Panc1 (cell line): ENCODE measurements at regions not wholly inside any gene's neighbourhood (a gene's known extent, or its start where the extent isn't known, plus 50 kb on each side); places are given as distances from the start of the nearest gene placed in this dataset.

Experiments used
- ATAC-seq: fragments of 200-7000 bp; cut with Tn5 transposase; 2 replicates; pipeline ENCODE4 v1.9.1; 2020; ENCODE audit warnings: mild to moderate bottlenecking, moderate library complexity
- BruUV-seq: library from RNA; stranded (reverse); fragments of 400-500 nt; replicated peaks from 2 replicates; lab custom pipeline; 2021; lab: Mats Ljungman, UMichigan
- CTCF ChIA-PET: fragments of 300-600 bp; sonication (Branson Sonifier 250); formaldehyde crosslinking; loops from one replicate; lab custom pipeline; 2022; ENCODE audit warnings: antibody characterized with exemption; lab: Charles Lee
- POLR2A ChIA-PET: fragments of 300-600 bp; sonication (Branson Sonifier 250); formaldehyde crosslinking; loops from one replicate; lab custom pipeline; 2022; ENCODE audit warnings: antibody characterized with exemption; lab: Charles Lee
- DNase-seq: peaks from one replicate; pipeline ENCODE4 v3.0.0-alpha.2; 2010; ENCODE audit warnings: low read depth, low spot score
- H3K27ac ChIP-seq: 2 replicates; pipeline ENCODE4 v1.5.1; 2011; ENCODE audit warnings: mild to moderate bottlenecking, low read length, inconsistent platforms
- H3K27me3 ChIP-seq: fragments of 200-500 bp; sonication (Bioruptor generic); 2 replicates; pipeline ENCODE4 v1.6.0; 2014; ENCODE audit warnings: low read length, inconsistent platforms; ENCODE audit not compliant: control insufficient read depth, insufficient read depth
- H3K36me3 ChIP-seq: fragments of 200-500 bp; sonication (Bioruptor generic); 2 replicates; pipeline ENCODE4 v1.5.1; 2014; ENCODE audit warnings: inconsistent platforms, mild to moderate bottlenecking, low read length, moderate library complexity; ENCODE audit not compliant: control insufficient read depth, insufficient read depth
- H3K4me1 ChIP-seq: 2 replicates; pipeline ENCODE4 v1.5.1; 2011; ENCODE audit warnings: inconsistent platforms, mild to moderate bottlenecking, low read length, moderate library complexity; ENCODE audit not compliant: control insufficient read depth, insufficient read depth
- H3K4me3 ChIP-seq, 2 experiments: 2 replicates each; pipeline ENCODE4 v1.5.1; 2011 to 2012; ENCODE audit warnings: low read depth in 2 of 2, low read length in 2 of 2, mild to moderate bottlenecking in 2 of 2, inconsistent platforms in 1 of 2, moderate library complexity in 1 of 2
- H3K9me3 ChIP-seq: fragments of 200-500 bp; sonication (Bioruptor generic); 2 replicates; pipeline ENCODE4 v1.5.1; 2014; ENCODE audit warnings: low read depth, mild to moderate bottlenecking, inconsistent platforms, low read length, moderate library complexity; ENCODE audit not compliant: control insufficient read depth, insufficient read depth
- CTCF ChIP-seq: fragments of 450-650 bp; IDR thresholded peaks from 2 replicates; pipeline ENCODE4 v1.5.1; 2017; ENCODE audit warnings: mild to moderate bottlenecking
- POLR2AphosphoS5 ChIP-seq: IDR thresholded peaks from 2 replicates; pipeline ENCODE4 v1.6.1; 2012; ENCODE audit warnings: mild to moderate bottlenecking, low read depth, low read length, moderate library complexity
- REST ChIP-seq, 2 experiments: IDR thresholded peaks; 2 replicates each; pipeline ENCODE4 v1.6.1; 2011 to 2012; ENCODE audit warnings: low read depth in 2 of 2, control low read depth in 1 of 2, low read length in 1 of 2, mild to moderate bottlenecking in 1 of 2, moderate library complexity in 1 of 2; ENCODE audit not compliant: insufficient read depth in 1 of 2
- SIN3A ChIP-seq: IDR thresholded peaks from 2 replicates; pipeline ENCODE4 v1.6.1; 2012; ENCODE audit warnings: low read depth, mild to moderate bottlenecking, low read length, moderate library complexity, borderline replicate concordance; ENCODE audit not compliant: insufficient read depth
- TCF7L2 ChIP-seq: IDR thresholded peaks from 2 replicates; pipeline ENCODE4 v1.6.1; 2011; ENCODE audit warnings: mild to moderate bottlenecking, low read depth, low read length, inconsistent platforms
- in situ Hi-C: cut with HindIII; loops from 2 replicates; pipeline ENCODE4 v1.10.0; 2016; ENCODE audit warnings: low sequenced_read_pairs, low pct_unique_long_range_greater_than_20kb
- intact Hi-C: fragments of 100-400 bp; cut with micrococcal nuclease; formaldehyde crosslinking; loops from one replicate; pipeline ENCODE4 v1.10.0; 2022; ENCODE audit not compliant: unreplicated experiment

- ATAC-seq (no peak), DNase-seq (no peak)
- CTCF ChIA-PET = no interaction called here
- in situ Hi-C loops (no loop called here), intact Hi-C loops (no loop called here)
- Histone ChIP-seq H3K27ac (no peak overlapping the region), H3K9me3 (no peaks in the 10 kb centered on the region), H3K4me1 (no peaks in the 10 kb centered on the region), H3K4me3 (no peak overlapping the region), H3K36me3 (no peaks in the 10 kb centered on the region), H3K27me3 (no peaks in the 10 kb centered on the region)
- POLR2A ChIA-PET = no interaction called here
- no TSS peak for BruUV-seq
- TF ChIP-seq REST (IDR thresholded peaks at IDR 0.05; ENCODE audit: insufficient read depth in 1 of 2, low read depth in 2 of 2, low read length in 1 of 2) = no peak
- TF ChIP-seq POLR2AphosphoS5 = no peak
- TF ChIP-seq CTCF = no peak
- TF ChIP-seq TCF7L2 = no peak
- TF ChIP-seq SIN3A = no peak
Observed at GRCh38 chr3:144762091-144762490, 790.5 kb downstream of the DIPK2A start.

- TF ChIP-seq TCF7L2 (no peak), SIN3A (no peak), CTCF (no peak), REST (IDR thresholded peaks at IDR 0.05; ENCODE audit: insufficient read depth in 1 of 2, low read depth in 2 of 2, low read length in 1 of 2) (no peak), POLR2AphosphoS5 (no peak)
- Histone ChIP-seq H3K36me3 (no peaks in the 10 kb centered on the region), H3K27me3 (no peaks in the 10 kb centered on the region), H3K4me1 (no peaks in the 10 kb centered on the region), H3K9me3 (no peaks in the 10 kb centered on the region), H3K27ac (no peak overlapping the region), H3K4me3 (peak overlapping the region; percentile 12 to 15)
- no TSS peak for BruUV-seq
- ChIA-PET POLR2A (no interaction called here), CTCF (no interaction called here)
- ATAC-seq = peak; percentile 56; the same call in 1 of the 2 replicates
- DNase-seq = no peak
- intact Hi-C loops = no loop called here
- in situ Hi-C loops = no loop called here
Observed at GRCh38 chr3:144763878-144764454, 792.3 kb downstream of the DIPK2A start.
